T-helper 17 cell (primary cell): ENCODE measurements at regions not wholly inside any gene's neighbourhood (a gene's known extent, or its start where the extent isn't known, plus 50 kb on each side); places are given as distances from the start of the nearest gene placed in this dataset.

ENCODE experiments used
- ATAC-seq: fragments of 150-1000 bp; cut with Tn5 transposase; 2 replicates; pipeline ENCODE4 v1.10.0; 2021; ENCODE audit warnings: mild to moderate bottlenecking, moderate library complexity
- DNase-seq, 3 donors: peaks; one replicate each; pipeline versions ENCODE4 v3.0.0 to v3.0.0-alpha.2; 2020 to 2021
- H3K9me3 ChIP-seq: one replicate; pipeline ENCODE4 v1.7.0; 2013; ENCODE audit warnings: low read length, mild to moderate bottlenecking; ENCODE audit not compliant: control insufficient read depth, poor library complexity, severe bottlenecking
- H3K27ac Mint-ChIP-seq: one replicate; pipeline ENCODE4 v1.8.0; 2022; ENCODE audit warnings: mild to moderate bottlenecking, moderate library complexity, mixed read lengths
- H3K27me3 Mint-ChIP-seq: one replicate; pipeline ENCODE4 v1.8.0; 2022; ENCODE audit warnings: mixed read lengths
- H3K36me3 Mint-ChIP-seq: one replicate; pipeline ENCODE4 v1.8.0; 2022; ENCODE audit warnings: low read depth, mixed read lengths
- H3K4me1 Mint-ChIP-seq: one replicate; pipeline ENCODE4 v1.8.0; 2022; ENCODE audit warnings: mild to moderate bottlenecking, mixed read lengths
- H3K4me3 Mint-ChIP-seq: one replicate; pipeline ENCODE4 v1.8.0; 2022; ENCODE audit warnings: mild to moderate bottlenecking, moderate library complexity, mixed read lengths

DNA sequence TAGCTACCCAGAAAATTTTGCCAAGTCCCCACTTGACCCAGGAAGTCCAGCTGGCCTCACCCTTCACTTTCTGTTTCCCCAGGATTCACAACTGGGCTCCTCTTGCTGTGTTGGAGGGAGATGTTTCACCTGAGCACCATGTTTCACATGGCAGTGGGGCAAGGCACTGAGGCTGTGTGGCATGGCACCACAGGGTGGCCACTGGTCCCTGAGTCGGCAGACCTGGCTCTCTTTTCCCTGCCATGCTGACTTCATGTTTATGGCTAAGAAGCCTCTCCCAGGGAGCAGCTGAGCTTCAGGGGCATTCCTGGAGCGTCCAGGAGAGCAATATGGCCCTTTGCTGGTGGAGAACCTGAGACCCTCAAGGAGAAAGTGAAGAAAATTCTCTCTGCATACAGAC is 266.9 kb downstream of the RPS24 start:
- Mint-ChIP-seq H3K36me3 (no peaks in the 10 kb centered on the region), H3K4me1 (peaks cover 16% of the 10 kb centered on the region), H3K27ac (peak overlapping the region; percentile 34), H3K4me3 (peak overlapping the region; percentile 25), H3K27me3 (no peaks in the 10 kb centered on the region)
- ATAC-seq, result no peak
- no peak for DNase-seq
- H3K9me3 ChIP-seq, result no peaks in the 10 kb centered on the region

DNA sequence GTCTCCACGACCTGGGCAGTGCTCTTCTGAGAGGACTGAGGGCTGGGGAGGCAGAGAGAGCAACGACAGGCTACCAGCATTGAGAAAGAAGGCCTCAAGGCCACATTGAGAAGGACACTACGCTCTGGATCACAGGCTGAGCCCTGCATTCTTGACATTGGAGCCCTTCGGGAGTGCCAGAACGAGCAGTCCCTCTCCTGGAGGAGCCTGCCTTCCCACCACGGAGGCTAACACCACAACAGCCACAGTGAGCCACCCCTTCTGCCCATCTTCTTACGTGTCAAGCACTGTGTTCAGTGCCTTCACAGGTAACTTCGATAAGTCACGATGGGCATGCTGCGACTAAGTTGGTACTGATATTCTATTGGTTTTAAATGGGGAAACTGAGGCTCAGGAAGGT is 267.8 kb downstream of the RPS24 start:
- Mint-ChIP-seq H3K27me3 (no peaks in the 10 kb centered on the region), H3K4me3 (no peak overlapping the region), H3K36me3 (no peaks in the 10 kb centered on the region), H3K4me1 (peaks cover 16% of the 10 kb centered on the region), H3K27ac (peak overlapping the region; percentile 34)
- DNase-seq (no peak), ATAC-seq (no peak)
- no peaks in the 10 kb centered on the region for H3K9me3 ChIP-seq

DNA sequence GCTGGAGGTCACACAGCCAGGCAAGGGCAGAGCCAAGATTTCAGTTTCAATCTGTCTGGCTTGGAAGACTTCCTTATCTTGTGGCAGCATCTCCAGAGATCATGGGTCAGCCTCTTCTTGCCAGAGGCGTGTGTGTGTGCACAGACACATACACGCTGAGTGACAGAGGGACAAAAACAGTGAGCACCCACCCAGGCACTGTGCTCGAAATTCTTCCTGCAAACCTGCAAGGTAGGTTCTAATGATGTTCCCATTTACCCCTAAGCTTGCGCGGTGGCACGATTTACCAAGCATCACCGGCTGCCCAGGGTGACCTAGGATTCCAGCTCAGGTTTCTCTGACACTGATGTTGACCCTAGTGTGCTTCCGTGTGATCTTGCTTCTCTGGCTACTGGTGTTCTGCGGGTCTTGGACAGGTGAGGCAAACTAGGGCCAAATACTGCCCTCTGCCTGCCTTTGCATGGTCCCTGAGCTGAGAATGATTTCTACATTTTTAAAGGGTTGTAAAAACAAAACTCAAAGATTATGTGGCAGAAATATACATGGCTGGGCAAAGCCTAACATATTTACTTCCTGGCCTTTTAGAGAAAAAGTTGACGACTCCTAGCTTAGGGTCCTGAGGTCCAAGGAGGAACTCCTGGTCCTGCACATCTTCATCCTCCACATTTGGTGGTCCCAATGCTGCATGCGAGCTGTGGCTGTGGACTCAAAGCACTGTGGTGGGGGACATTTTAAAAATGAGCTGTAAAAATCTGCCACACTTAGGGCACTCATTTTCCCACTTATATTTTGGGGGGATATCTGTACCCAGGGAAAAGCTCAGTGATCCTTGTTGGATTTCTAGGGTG is 268.5 kb downstream of the RPS24 start:
- DNase-seq, result peak in 1 of 3 donors; percentile 2
- no peaks in the 10 kb centered on the region for H3K9me3 ChIP-seq
- no peaks in the 10 kb centered on the region for H3K27me3 Mint-ChIP-seq
- H3K4me1 Mint-ChIP-seq, result peaks cover 16% of the 10 kb centered on the region
- no peaks in the 10 kb centered on the region for H3K36me3 Mint-ChIP-seq
- peak overlapping the region; percentile 96 for H3K4me3 Mint-ChIP-seq
- no peak for ATAC-seq
- H3K27ac Mint-ChIP-seq, result peak overlapping the region; percentile 98

- H3K36me3 Mint-ChIP-seq, result no peaks in the 10 kb centered on the region
- H3K4me1 Mint-ChIP-seq, result peaks cover 16% of the 10 kb centered on the region
- no peaks in the 10 kb centered on the region for H3K9me3 ChIP-seq
- DNase-seq (no peak), ATAC-seq (no peak)
- peak overlapping the region; percentile 98 for H3K27ac Mint-ChIP-seq
- no peaks in the 10 kb centered on the region for H3K27me3 Mint-ChIP-seq
- peak overlapping the region; percentile 96 for H3K4me3 Mint-ChIP-seq
Observed at GRCh38 chr10:78302739-78302988, 269.0 kb downstream of the RPS24 start.

DNA sequence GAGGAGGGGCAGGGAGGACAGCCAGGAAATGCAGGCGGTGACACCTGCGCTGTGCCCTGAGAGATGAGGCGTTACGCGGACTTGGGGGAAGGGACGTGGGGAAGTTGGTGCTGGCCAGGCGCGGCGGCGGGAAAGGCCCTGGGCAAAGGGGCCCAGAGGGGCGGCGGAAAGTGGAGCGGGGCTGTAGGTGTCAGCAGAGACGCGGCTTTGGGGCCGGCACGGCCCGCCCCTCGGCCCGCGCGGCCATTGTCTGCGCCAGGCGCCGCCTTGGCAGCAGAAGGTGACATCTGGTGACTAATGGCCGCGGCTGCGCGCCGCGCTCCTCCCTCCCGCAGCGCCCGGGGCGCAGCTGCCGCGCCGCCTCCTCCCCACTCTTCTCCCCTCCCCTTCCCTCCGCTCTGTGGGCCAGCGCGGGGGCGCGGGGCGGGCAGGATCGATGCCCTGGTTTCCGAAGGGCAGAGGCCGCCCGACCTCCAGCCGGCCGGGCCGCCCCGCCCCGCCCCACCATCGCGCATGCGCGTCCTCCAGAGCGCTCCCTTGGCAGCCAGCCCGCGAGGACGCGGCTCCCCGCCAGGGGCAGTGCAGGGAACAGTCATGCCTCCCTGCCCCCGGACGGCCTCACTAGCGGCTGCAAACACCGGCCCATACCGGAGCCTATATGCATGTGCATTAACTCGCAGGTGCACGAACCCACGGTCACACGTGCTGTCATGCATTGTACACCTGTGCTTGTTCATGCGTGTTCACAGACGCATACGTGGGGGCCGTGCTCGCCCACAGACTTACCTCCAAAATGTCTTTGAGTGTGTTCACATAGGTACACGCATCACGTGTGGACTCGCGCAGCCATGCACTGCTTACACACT is 269.6 kb downstream of the RPS24 start:
- Mint-ChIP-seq H3K36me3 (no peaks in the 10 kb centered on the region), H3K27me3 (no peaks in the 10 kb centered on the region), H3K4me1 (peaks cover 16% of the 10 kb centered on the region), H3K27ac (peak overlapping the region; percentile 98), H3K4me3 (peak overlapping the region; percentile 96)
- DNase-seq, result peak; percentile 97 to 98 (median 97)
- H3K9me3 ChIP-seq, result no peaks in the 10 kb centered on the region
- peak; percentile 89 for ATAC-seq

GRCh38 chr10:78304091-78305045 is 270.7 kb downstream of the RPS24 start:
- peak in 1 of 3 donors; percentile 2 for DNase-seq
- peaks cover 16% of the 10 kb centered on the region for H3K4me1 Mint-ChIP-seq
- peak overlapping the region; percentile 21 for H3K4me3 Mint-ChIP-seq

GRCh38 chr10:78305311-78305710 is 271.6 kb downstream of the RPS24 start:
- DNase-seq, result no peak
- H3K4me3 Mint-ChIP-seq, result no peak overlapping the region
- H3K36me3 Mint-ChIP-seq, result no peaks in the 10 kb centered on the region
- ATAC-seq, result no peak
- peaks cover 16% of the 10 kb centered on the region for H3K4me1 Mint-ChIP-seq
- no peak overlapping the region for H3K27ac Mint-ChIP-seq
- H3K9me3 ChIP-seq, result no peaks in the 10 kb centered on the region
- no peaks in the 10 kb centered on the region for H3K27me3 Mint-ChIP-seq

More at GRCh38 chr10:78304091-78305045, 270.7 kb downstream of the RPS24 start:
- no peak for ATAC-seq
- no peaks in the 10 kb centered on the region for H3K27me3 Mint-ChIP-seq
- H3K9me3 ChIP-seq, result no peaks in the 10 kb centered on the region
- no peaks in the 10 kb centered on the region for H3K36me3 Mint-ChIP-seq
- no peak overlapping the region for H3K27ac Mint-ChIP-seq

DNA sequence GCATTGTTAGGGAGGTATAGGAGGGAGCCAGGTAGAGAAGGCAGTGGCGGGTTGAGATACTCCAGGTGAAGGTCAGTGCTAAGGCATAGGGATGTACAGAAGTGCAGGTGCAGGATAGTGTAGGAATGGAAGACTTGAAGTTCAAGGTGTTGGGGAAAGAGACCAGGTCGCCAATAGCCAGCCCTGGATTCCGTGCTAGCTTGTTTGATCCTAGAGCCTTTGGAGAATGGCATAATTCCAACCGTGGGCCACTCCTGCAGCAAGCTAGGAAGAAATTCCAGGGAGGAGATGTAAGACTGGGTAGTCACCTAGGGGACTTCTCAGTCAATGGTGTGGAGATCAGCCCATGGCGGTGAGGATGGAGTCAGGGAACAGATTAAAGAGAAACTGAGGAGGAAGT is 272.7 kb downstream of the RPS24 start:
- peaks cover 12% of the 10 kb centered on the region for H3K4me1 Mint-ChIP-seq
- ATAC-seq (no peak), DNase-seq (no peak)
- H3K9me3 ChIP-seq, result no peaks in the 10 kb centered on the region
- no peaks in the 10 kb centered on the region for H3K27me3 Mint-ChIP-seq
- H3K4me3 Mint-ChIP-seq, result no peak overlapping the region
- H3K36me3 Mint-ChIP-seq, result no peaks in the 10 kb centered on the region
- H3K27ac Mint-ChIP-seq, result no peak overlapping the region

DNA sequence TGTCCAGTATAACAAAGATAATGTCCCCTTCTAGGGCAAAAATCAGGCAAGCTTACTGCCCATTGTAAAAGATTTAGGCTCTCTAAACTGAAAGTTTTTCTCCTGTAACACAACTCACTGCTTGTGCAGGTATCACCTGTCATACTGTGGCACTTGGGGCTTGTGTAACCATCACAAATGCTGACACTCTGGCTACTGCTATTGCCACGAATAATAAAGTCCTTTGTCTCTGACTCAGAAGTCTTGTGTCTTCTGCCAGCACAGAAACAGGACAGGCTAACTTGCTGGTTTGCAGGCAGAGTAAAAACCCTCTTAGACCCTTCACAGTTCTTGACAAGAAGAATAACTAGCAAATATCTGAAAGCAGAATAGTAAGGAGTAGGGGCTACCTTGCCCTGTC is 273.9 kb downstream of the RPS24 start:
- H3K4me3 Mint-ChIP-seq, result no peak overlapping the region
- peaks cover 12% of the 10 kb centered on the region for H3K4me1 Mint-ChIP-seq
- DNase-seq (no peak), ATAC-seq (no peak)
- H3K36me3 Mint-ChIP-seq, result no peaks in the 10 kb centered on the region
- no peaks in the 10 kb centered on the region for H3K27me3 Mint-ChIP-seq
- no peak overlapping the region for H3K27ac Mint-ChIP-seq
- H3K9me3 ChIP-seq, result no peaks in the 10 kb centered on the region

- no peak for DNase-seq
- Mint-ChIP-seq H3K4me1 (peaks cover 7% of the 10 kb centered on the region), H3K4me3 (no peak overlapping the region), H3K36me3 (no peaks in the 10 kb centered on the region), H3K27me3 (no peaks in the 10 kb centered on the region), H3K27ac (no peak overlapping the region)
- no peaks in the 10 kb centered on the region for H3K9me3 ChIP-seq
- no peak for ATAC-seq
Observed at GRCh38 chr10:78309536-78310237, 276.0 kb downstream of the RPS24 start.

DNA sequence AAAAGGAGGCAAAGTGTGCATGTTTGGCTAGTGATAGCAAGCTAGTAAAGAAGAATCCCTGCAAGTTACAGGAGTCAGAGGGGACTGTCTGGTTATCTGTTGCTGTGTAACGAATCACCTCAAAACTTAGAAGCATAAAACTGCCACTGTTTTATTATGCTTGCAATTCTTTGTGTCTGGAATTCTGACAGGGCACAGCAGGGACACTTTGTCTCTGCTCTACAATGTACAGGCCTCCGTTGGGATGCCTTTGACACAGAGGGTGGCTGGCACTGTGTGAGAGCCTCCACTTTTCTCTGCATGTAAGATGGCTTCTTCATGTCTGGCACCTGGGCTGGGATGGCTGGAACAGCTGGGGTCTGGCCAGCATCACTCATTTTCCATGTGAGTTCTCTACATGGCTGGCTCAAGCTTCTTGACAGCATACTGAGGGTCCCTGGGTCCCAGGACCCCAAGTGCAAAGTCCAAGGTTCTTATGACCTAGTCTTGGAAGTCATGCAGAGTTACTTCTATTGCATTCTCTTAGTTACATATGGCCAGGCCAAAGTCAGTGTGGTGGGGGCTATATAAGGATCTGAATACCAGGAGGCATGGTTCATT is 276.9 kb downstream of the RPS24 start:
- H3K4me1 Mint-ChIP-seq, result peaks cover 5% of the 10 kb centered on the region
- H3K9me3 ChIP-seq, result no peaks in the 10 kb centered on the region
- no peaks in the 10 kb centered on the region for H3K27me3 Mint-ChIP-seq
- no peak overlapping the region for H3K4me3 Mint-ChIP-seq
- DNase-seq (no peak), ATAC-seq (no peak)
- H3K36me3 Mint-ChIP-seq, result no peaks in the 10 kb centered on the region
- H3K27ac Mint-ChIP-seq, result no peak overlapping the region
